K562 (cell line): ENCODE measurements at regions not wholly inside any gene's neighbourhood (a gene's known extent, or its start where the extent isn't known, plus 50 kb on each side); places are given as distances from the start of the nearest gene placed in this dataset.

Experiments used
- ATAC-seq: fragments of 200-7000 bp; cut with Tn5 transposase; 3 replicates; pipeline ENCODE4 v1.9.1; 2020; ENCODE audit warnings: moderate library complexity
- BruUV-seq: library from RNA; stranded (reverse); fragments of 400-500 nt; replicated peaks from 2 replicates; lab custom pipeline; 2021; lab: Mats Ljungman, UMichigan
- CTCF ChIA-PET: fragments of 300-600 bp; formaldehyde crosslinking; extraction: SDS; loops from one replicate; lab custom pipeline; 2021; ENCODE audit warnings: low intra/inter-chr PET ratio; lab: Yijun Ruan, JAX
- POLR2A ChIA-PET: fragments of 300-600, 350-650 bp; sonication (Branson Sonifier 250); formaldehyde crosslinking; extraction: SDS; loops from one replicate; lab custom pipeline; 2021; ENCODE audit warnings: antibody characterized with exemption, inconsistent platforms; lab: Yijun Ruan, JAX
- DNase-seq, 4 experiments: peaks; one replicate each; pipeline versions ENCODE4 v3.0.0 to v3.0.0-alpha.2; 2011 to 2018; ENCODE audit warnings: low spot score in 3 of 4, mixed read lengths in 3 of 4; ENCODE audit errors: extremely low read depth in 1 of 4
- FAIRE-seq: peaks from 2 replicates; lab custom pipeline; 2011; peaks lifted over from hg19 to GRCh38; lab: Jason Lieb, UNC
- H2AFZ ChIP-seq: 2 replicates; pipeline ENCODE4 v1.6.0; 2011; ENCODE audit warnings: low read depth, low read length, control low read depth, inconsistent platforms
- H3K27ac ChIP-seq: fragments of 200-600 bp; 3 replicates; pipeline ENCODE4 v1.8.0; 2011; ENCODE audit warnings: low read depth, mild to moderate bottlenecking, control low read depth, inconsistent platforms, low read length, moderate library complexity, mixed read lengths; ENCODE audit errors: extremely low read depth
- H3K27me3 ChIP-seq, 2 experiments: fragments of 300-600 bp in 1 of 2; 2 replicates in 1 of 2; 3 replicates in 1 of 2; pipeline versions ENCODE4 v1.6.0 to v1.8.0; 2011; ENCODE audit warnings: inconsistent platforms in 2 of 2, low read length in 2 of 2, mild to moderate bottlenecking in 1 of 2, mixed read lengths in 1 of 2, moderate library complexity in 1 of 2; ENCODE audit not compliant: control insufficient read depth in 2 of 2, insufficient read depth in 2 of 2
- H3K36me3 ChIP-seq: fragments of 300-600 bp; 3 replicates; pipeline ENCODE4 v1.8.0; 2011; ENCODE audit warnings: mild to moderate bottlenecking, low read length, inconsistent platforms; ENCODE audit not compliant: control insufficient read depth, insufficient read depth
- H3K4me1 ChIP-seq, 2 experiments: fragments of 200-600 bp in 1 of 2; replicated peaks in 1 of 2; 2 replicates in 1 of 2; 3 replicates in 1 of 2; pipeline versions ENCODE4 v1.5.1 to v1.8.0; 2011; ENCODE audit warnings: inconsistent platforms in 2 of 2, low read length in 2 of 2, mild to moderate bottlenecking in 1 of 2, mixed read lengths in 1 of 2, moderate library complexity in 1 of 2; ENCODE audit not compliant: control insufficient read depth in 2 of 2, insufficient read depth in 2 of 2
- H3K4me2 ChIP-seq: 2 replicates; pipeline ENCODE4 v1.6.1; 2011; ENCODE audit warnings: low read length, control low read depth, inconsistent platforms, mixed read lengths; ENCODE audit not compliant: insufficient read depth
- H3K4me3 ChIP-seq: fragments of 200-600 bp; sonication (generic), shearing (Covaris generic); 2 replicates; pipeline ENCODE4 v1.5.1; 2016; ENCODE audit warnings: control low read depth, inconsistent platforms
- H3K79me2 ChIP-seq: fragments of 200-600 bp; 3 replicates; pipeline ENCODE4 v1.8.0; 2011; ENCODE audit warnings: low read length, inconsistent platforms; ENCODE audit not compliant: control insufficient read depth, insufficient read depth
- H3K9ac ChIP-seq, 2 experiments: 2 replicates each; pipeline versions ENCODE4 v1.6.0 to v1.6.1; 2011; ENCODE audit warnings: low read depth in 2 of 2, low read length in 2 of 2, control low read depth in 1 of 2, inconsistent platforms in 1 of 2, mild to moderate bottlenecking in 1 of 2, mixed read lengths in 1 of 2; ENCODE audit not compliant: insufficient read depth in 1 of 2
- H3K9me1 ChIP-seq: one replicate; pipeline ENCODE4 v1.6.0; 2011; ENCODE audit warnings: inconsistent platforms, mild to moderate bottlenecking, low read length, moderate library complexity; ENCODE audit not compliant: control insufficient read depth, insufficient read depth
- H3K9me3 ChIP-seq: replicated peaks from 2 replicates; pipeline ENCODE4 v1.5.1; 2011; ENCODE audit warnings: low read depth, low read length, inconsistent platforms; ENCODE audit not compliant: control insufficient read depth, insufficient read depth
- H4K20me1 ChIP-seq: replicated peaks from 2 replicates; pipeline ENCODE4 v1.6.1; 2011; ENCODE audit warnings: low read length, inconsistent platforms, mixed read lengths; ENCODE audit not compliant: control insufficient read depth, insufficient read depth
- CGGBP1 ChIP-seq: fragments of 250-450 bp; sonication (Bioruptor Pico); IDR thresholded peaks from 2 replicates; pipeline ENCODE4 v1.9.0; 2021; ENCODE audit warnings: mild to moderate bottlenecking
- CHD1 ChIP-seq: fragments of 200-600 bp; sonication (generic); IDR thresholded peaks from one replicate; pipeline ENCODE4 v1.6.1; 2012; ENCODE audit warnings: mild to moderate bottlenecking, moderate library complexity, low read length, inconsistent platforms
- CXXC5 ChIP-seq: fragments of 250-450 bp; sonication (Bioruptor Pico); IDR thresholded peaks from 2 replicates; pipeline ENCODE4 v1.8.0; 2022; ENCODE audit warnings: inconsistent platforms, mild to moderate bottlenecking, moderate library complexity
- FOXO4 ChIP-seq: fragments of 450-650 bp; formaldehyde crosslinking; IDR thresholded peaks from 2 replicates; pipeline ENCODE4 v1.4.0; 2020; ENCODE audit warnings: mild to moderate bottlenecking, moderate library complexity
- GTF2B ChIP-seq: IDR thresholded peaks from 2 replicates; pipeline ENCODE4 v1.6.1; 2011; ENCODE audit not compliant: insufficient read length; ENCODE audit errors: extremely low read depth
- PTBP1 ChIP-seq: fragments of 200-400 bp; formaldehyde crosslinking; IDR thresholded peaks from 2 replicates; pipeline ENCODE4 v1.6.1; 2017; ENCODE audit warnings: low read depth, low read length
- RAD51 ChIP-seq: fragments of 450-650 bp; IDR thresholded peaks from 2 replicates; pipeline ENCODE4 v1.7.1; 2016; ENCODE audit warnings: low read depth, mild to moderate bottlenecking, borderline replicate concordance
- RBM22 ChIP-seq: fragments of 200-400 bp; formaldehyde crosslinking; IDR thresholded peaks from 2 replicates; pipeline ENCODE4 v1.6.1; 2018; ENCODE audit warnings: low read length, low read depth; ENCODE audit not compliant: poor library complexity, severe bottlenecking
- RHOXF2B ChIP-seq: fragments of 250-450 bp; sonication (Bioruptor Pico); conservative IDR thresholded peaks from 2 replicates; pipeline ENCODE4 v1.5.1; 2021
- SPI1 ChIP-seq: IDR thresholded peaks from 2 replicates; pipeline ENCODE4 v1.6.1; 2011; ENCODE audit warnings: low read depth, low read length, control low read depth, borderline replicate concordance
- STAT5B ChIP-seq: fragments of 250-450 bp; sonication (Bioruptor Pico); IDR thresholded peaks from 2 replicates; pipeline ENCODE4 v1.8.0; 2021; ENCODE audit warnings: mild to moderate bottlenecking, inconsistent platforms
- ZNF175 ChIP-seq: fragments of 200-800 bp; sonication (Bioruptor generic); IDR thresholded peaks from 2 replicates; pipeline ENCODE4 v1.6.1; 2016; ENCODE audit warnings: low read depth, mild to moderate bottlenecking, missing genetic modification characterization, missing compliant biosample characterization
- ZNF263 ChIP-seq: sonication (generic); formaldehyde crosslinking; IDR thresholded peaks from 2 replicates; pipeline ENCODE4 v1.8.0; 2022; ENCODE audit warnings: mild to moderate bottlenecking, missing genetic modification reagents, borderline replicate concordance
- ZNF512 ChIP-seq: IDR thresholded peaks from 2 replicates; pipeline ENCODE4 v1.6.1; 2016; ENCODE audit warnings: missing genetic modification characterization, missing compliant biosample characterization
- WGBS: fragments of 100-300 bp; shearing (Covaris generic); methylation state at CpG from one replicate; pipeline ENCODE4 v1.1.6; 2016; ENCODE audit warnings: low coverage, mixed read lengths; ENCODE audit not compliant: insufficient coverage; ENCODE audit errors: missing lambda C conversion rate; 5-methylcytosine and 5-hydroxymethylcytosine counted together
- in situ Hi-C: fragments of 300-500 bp; cut with MboI; formaldehyde crosslinking; loops from 4 replicates; pipeline ENCODE4 v1.15.0; 2018; ENCODE audit warnings: inconsistent platforms, mixed read lengths
- intact Hi-C: fragments of 100-400 bp; cut with micrococcal nuclease; formaldehyde crosslinking; loops from 2 replicates; pipeline ENCODE4 v1.14.2; 2022

- Histone ChIP-seq H3K4me2 (no peak overlapping the region), H3K27me3 (no peaks in the 10 kb centered on the region), H3K9me1 (no peaks in the 10 kb centered on the region), H4K20me1 (no peaks in the 10 kb centered on the region), H3K79me2 (no peaks in the 10 kb centered on the region), H3K36me3 (no peaks in the 10 kb centered on the region), H3K9me3 (no peaks in the 10 kb centered on the region; the same call in 1 of the 2 replicates), H2AFZ (no peak overlapping the region), H3K9ac (no peak overlapping the region), H3K4me3 (no peak overlapping the region), H3K4me1 (no peaks in the 10 kb centered on the region)
- CTCF ChIA-PET = no interaction called here
- DNase-seq (no peak), FAIRE-seq (no peak), ATAC-seq (no peak)
- WGBS = 0% methylated on average over 2 of the region's 2 CpGs
- POLR2A ChIA-PET = no interaction called here
- in situ Hi-C loops (no loop called here), intact Hi-C loops (no loop called here)
- BruUV-seq = no TSS peak
- no peak for TF ChIP-seq RHOXF2B (CRISPR knock-in tag)
- TF ChIP-seq CHD1 = no peak
- no peak for TF ChIP-seq RBM22
- no peak for TF ChIP-seq GTF2B
- TF ChIP-seq PTBP1 = no peak
- no peak for TF ChIP-seq ZNF512 (tag)
- TF ChIP-seq ZNF263 (CRISPR knock-in tag) = no peak
- no peak for TF ChIP-seq FOXO4 (CRISPR knock-in tag)
- TF ChIP-seq RAD51 = no peak
- no peak for TF ChIP-seq CGGBP1 (CRISPR knock-in tag)
- TF ChIP-seq STAT5B = no peak
- no peak for TF ChIP-seq CXXC5 (CRISPR knock-in tag)
- TF ChIP-seq SPI1 = no peak
- TF ChIP-seq ZNF175 (CRISPR knock-in tag) = no peak
- TF ChIP-seq, all 486 proteins: peak for 0
- no peak overlapping the region for H3K27ac ChIP-seq
These were observed 246.9 kb downstream of the ZIC1 start for GRCh38 chr3:147656023-147656422.
